Forelimb muscle (tissue), 1 donor: ENCODE measurements at regions not wholly inside any gene's neighbourhood (a gene's known extent, or its start where the extent isn't known, plus 50 kb on each side); places are given as distances from the start of the nearest gene placed in this dataset.
"Not testable (repeated sequence)": the region's sequence is repeated elsewhere in the genome, so short reads cannot be mapped to it uniquely, and the experiment has no call there.

Experiments
- DNase-seq: peaks from one replicate; pipeline ENCODE4 v3.0.0-alpha.2; 2013; ENCODE audit warnings: low read depth

DNA sequence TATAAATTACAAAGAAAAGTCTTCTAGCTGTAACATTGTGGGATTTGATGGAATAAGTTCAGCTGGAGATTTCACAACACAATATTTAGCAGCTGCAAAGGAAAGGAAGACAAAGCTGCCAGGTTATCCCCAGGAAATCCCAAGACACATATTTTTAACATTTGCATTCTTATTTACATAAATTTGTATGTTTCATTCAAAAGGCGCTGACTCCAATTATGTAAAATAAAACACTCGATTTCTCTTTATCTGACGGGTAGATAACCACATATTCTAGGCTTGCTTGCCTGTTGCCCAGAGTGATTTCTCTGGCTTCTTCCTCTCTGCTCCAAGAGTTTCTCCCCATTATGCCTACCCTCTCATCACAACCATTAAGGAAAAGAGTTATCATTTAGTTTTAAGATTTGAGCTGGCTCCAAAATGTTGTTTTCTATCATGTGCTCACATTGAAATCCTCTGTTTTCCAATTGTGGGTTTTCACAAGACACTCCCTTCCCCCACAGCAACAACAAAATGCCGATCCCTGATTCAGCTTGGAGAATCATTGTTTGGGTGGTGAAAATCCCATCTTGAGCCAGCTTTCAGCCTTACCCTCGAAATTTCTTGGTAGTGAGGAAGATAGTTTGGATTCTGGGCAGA is 128.2 kb upstream of the RASGEF1B start:
- peak; percentile 81 for DNase-seq

DNA sequence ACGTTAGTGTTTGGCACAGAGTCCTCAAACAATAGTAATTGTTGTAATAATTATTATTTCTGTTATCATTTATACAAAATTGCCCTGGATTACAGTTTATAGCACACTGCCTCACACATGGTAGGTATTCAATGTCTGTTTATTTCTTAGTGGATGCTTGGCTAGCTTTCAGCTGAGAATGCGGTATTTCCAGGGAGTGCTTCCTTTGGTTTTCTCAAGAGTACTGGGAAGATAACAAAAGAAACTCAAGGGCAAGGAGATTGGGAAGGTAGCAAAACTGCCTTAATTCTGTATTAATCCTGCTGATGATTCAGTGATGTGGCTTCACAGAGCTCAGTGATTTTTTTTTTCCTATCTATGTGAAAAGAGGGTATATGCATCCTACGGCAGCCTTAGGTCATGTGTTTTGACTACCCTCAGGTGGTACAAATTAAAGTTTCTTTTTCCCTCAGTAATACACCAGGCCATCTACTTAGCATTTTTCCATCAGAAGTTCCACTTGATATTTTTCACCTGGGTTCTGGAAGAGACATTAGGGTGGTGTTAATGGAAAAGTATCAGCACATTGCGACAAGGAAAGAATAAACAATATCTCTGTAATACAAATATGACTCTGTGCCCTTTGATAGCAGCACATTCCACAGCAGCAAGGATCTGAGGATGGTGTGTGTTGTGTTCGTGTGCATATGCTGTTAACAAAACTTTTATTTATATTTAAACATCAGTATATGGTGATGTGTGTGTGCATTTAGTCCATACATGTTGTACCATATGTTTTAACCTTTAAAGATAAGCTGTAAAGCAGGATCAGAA is 124.3 kb upstream of the RASGEF1B start:
- DNase-seq = no peak

DNA sequence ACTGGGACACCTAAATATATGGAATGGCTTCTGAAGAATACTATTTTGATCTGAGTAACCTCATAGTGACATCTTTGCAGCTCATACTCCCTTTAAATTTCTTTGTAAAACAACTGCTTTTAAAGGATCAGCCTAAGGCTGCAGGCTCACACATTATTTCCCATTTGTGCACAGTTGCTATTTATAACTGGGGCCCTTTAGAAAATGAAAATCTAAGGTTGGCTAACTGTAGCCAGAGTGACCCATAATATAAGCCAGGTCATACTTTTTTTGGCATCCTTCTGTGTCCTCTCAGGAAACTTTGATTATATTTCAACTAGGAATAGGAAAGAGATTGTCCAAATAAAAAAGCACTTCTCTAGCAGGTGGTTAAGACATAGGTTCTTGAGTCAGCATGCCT is 123.6 kb upstream of the RASGEF1B start:
- DNase-seq = no peak

DNA sequence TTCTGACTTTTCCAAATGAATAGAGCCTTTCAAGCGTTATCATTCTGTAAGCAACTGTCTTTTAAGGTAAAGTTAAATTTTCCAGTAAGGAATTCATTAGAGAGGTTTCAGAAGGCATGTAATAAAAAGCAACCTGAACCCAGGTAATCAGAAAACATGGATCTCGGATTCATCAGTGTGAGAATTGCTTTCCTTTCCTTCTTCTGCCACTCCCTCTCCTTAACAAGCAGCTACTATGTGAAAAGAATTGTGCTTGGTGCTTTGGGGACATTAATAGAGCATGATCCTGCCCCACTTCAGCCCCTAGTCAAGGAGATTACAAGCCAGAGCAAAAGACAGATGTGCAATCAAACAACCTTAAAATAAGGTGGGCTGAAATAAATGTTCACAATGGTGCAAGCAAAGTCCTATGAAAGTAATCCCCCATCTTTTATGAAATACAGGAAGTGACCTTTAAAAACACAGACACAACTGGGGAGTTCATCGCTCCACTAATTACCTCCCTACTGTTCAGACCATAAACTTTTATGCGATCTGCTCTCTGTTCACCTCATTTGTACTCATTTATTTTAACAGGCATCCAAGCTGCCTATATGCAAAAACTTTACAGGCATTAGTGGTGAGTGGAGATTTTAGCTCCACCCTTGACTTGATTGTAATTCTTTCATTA is 122.9 kb upstream of the RASGEF1B start:
- DNase-seq = no peak

DNA sequence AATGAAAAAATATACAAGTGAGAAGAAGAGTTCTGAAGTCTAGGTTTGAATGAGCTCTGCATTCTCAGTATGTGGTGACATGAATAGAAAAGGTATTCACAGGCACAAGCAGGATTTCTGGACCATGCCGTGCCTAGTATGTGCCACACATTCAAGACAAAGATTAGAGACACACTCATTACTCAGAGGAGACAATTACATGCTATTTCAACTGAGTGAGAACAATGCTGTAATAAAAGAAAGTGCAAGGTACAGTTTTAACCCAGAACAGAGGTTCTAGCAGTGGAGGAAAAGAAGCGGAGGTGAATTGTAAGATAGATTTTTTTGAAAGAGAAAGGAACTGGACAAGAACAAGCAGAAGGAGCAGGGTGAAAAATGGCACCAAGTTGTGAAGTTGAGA is 121.0 kb upstream of the RASGEF1B start:
- DNase-seq = no peak

DNA sequence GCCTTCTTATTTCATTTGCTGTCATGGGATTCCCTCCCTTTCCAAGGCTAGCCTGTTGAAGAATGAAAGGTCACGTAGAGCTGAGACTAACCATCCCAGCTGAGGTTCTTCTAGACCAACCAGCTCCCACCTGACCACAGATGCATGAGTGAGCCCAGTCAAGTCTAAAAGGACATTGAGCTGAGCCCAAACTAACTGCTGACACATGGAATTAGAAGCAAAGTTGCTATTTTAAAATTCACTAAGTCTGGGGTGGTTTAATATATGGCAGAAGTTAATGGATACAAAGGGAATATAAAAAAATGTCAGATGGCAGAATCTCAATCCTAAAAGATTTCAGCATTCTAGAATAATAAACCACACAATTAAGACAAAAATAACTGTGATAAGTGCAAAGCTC is 118.9 kb upstream of the RASGEF1B start:
- DNase-seq = no peak

DNA sequence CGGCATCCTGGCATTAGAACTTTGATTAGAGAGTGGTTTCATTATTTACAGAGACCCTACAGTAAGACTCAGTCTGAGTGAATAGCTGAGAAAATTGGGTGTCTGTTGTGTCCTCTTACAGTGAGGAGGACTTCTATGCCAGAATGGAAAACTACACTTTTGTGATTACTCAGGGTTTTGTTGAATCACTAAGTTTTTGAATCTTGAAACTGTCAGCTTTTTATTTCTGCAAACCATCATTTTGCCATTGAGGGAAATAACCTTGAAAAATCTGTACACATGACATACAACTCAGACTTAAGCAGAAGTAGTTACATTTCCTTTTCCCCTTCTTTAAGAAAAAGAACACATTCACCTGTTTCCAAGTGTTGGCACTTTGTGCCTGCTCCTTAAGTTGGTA is 117.6 kb upstream of the RASGEF1B start:
- DNase-seq = no peak

DNA sequence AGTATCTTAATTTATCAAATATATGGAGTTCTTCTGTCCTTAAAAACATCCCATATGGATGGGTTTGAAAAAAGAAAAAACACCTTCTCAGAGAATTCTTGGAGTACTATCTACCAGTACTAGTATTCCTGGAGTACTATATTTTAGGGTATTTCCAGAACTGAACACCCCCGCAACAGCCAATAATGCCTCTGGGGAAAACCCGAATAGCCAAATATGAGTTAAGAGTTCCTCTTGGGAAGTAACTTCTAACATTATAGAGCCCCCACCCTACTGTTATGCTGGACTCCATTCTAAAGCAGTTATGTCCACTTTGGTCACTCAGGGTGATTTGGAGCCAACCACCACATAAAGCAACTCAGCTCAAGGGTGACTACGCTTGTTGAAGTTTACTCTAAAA is 115.0 kb upstream of the RASGEF1B start:
- DNase-seq = no peak

DNA sequence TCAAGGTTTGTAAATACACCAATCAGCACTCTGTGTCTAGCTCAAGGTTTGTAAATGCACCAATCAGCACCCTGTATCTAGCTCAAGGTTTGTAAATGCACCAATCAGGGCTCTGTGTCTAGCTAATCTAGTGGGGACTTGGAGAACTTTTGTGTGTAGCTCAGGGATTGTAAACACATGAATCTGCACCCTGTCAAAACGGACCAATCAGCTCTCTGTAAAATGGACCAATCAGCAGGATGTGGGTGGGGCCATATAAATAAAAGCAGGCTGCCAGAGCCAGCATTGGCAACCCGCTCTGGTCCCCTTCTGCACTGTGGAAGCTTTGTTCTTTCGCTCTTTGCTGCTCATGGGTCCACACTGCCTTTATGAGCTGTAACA is 109.3 kb upstream of the RASGEF1B start:
- not testable (repeated sequence) for DNase-seq

DNA sequence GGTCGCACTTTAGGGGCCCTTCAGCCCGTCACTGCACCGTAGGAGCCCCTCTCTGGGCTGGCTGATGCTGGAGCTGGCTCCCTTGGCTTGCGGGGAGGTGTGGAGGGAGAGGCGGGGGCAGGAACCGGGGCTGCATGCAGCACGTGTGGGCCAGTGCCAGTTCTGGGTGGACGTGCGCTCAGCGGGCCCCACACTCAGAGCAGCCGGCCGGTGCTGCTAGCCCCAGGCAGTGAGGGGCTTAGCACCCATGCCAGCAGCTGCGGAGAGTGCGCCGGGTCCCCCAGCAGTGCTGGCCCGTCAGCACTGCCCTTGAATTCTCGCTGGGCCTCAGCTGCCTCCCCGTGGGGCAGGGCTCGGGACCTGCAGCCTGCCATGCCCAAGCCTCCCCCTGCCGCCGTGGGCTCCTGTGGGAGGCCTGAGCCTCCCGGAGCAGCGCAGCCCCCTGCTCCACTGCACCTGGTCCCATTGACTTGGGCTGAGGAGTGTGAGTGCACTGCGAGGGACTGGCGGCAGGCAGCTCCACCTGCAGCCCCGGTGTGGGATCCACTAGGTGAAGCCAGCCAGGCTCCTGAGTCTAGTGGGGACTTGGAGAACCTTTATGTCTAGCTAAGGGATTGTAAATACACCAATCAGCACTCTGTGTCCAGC is 108.8 kb upstream of the RASGEF1B start:
- DNase-seq = no peak

DNA sequence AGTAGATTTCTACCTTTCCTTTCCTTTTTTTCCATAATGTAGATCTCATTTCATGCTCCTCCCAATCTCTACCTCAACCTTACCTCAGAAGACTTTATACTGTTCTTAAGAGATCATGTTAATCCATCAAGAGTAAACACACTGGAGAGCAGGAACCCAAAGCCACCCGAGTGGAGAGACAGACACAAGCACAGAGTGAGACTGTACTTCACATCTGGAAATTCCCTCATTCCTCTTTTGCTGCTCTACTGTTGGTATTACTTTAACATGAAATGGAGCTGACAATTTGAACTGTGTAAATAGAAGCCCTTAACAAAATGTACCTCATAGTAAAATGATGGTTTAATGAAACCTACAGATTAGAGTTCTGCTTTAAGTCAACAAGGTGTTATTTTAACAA is 105.7 kb upstream of the RASGEF1B start:
- no peak for DNase-seq

DNA sequence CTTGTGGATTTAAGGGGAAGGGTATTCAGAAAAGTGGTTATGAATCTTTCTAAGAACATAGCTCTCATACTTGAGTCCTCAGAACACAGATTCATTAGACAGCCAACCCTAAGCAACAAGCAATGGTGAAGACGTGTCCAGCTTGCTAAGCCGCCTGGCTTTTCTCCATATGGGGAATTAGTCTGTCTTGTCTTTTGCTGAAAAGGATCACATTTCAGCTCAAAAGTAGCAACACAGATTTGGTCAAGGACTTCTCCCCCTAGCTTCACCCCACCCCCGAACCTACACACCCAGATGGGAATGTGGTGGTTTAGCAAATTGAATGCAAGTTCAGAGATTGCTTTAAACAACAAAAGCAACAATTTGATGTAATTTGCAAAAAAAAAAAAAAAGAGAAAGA is 103.3 kb upstream of the RASGEF1B start:
- no peak for DNase-seq

DNA sequence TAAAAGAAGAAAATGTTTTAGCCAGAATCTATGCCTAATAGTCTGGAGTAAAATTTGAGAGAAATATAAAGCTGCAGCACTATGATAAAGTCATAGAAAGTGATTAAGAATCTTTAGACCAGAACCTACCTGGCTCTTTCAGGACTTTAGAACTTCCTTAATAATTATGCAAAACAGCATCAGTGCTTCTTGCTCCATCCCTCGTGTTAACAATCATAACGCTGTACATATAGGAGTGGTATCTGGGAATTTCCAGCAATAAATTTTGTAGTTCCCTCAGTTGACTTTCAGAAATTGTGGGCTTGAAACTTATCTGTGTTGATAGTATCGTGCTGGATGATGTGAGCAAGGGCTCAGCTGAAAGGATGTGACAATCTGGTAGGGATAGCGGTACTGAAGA is 102.1 kb upstream of the RASGEF1B start:
- no peak for DNase-seq

DNA sequence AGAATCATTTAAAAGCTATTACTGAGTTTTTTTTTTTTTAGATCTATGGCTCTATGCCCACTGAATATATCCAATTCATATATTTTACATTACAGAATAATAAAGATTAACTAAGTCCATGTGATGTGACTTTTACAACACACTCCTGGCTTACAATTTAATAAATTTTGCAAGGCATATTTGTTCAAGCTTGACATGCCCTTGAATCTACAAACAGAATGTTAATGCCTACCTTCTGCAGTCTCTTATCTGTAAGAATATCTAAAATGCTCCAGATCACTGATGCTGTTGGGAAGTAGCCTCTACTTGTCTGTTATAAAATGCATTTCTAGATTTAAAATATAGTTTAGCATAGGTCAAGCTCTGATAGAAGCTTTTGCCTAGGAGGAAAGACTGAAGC is 100.7 kb upstream of the RASGEF1B start:
- no peak for DNase-seq

DNA sequence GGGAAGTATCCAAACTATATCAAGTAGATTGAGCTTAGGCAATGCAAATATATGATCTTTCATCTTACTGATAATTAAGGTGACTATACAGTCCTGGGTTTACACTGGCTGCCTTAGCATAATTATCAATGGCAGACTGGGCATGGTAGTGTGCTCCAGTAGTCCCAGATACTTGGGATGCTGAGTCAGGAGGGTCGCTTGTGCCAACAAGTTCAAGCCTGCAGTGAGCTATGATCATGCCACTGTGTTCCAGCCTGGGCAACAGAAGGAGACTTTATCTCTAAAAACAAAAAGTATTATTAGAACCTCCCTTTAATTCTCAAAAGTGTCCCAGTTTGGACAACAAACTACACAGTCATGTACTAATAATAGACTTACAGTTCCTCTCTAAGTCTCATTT is 99.4 kb upstream of the RASGEF1B start:
- no peak for DNase-seq

DNA sequence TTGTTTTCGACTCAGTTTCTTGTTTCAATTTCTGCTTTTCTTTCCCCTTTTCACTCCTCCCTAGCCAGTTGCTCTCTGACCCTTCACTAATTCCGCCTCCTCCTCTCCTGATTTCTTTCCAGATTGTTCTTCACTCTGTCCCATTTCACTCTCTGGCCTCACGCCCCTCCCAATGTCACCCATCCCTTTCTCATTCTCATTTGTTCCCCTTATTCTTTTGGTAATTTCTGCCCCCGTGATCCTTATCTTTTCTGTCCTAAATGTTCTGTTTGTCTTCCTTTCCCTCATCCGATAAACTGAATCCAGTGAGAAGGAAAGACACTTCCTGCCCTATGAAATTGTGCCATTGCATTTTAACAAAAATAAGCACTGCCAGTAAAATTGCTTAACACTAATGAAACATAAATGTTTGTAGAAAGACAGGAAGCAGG is 94.5 kb upstream of the RASGEF1B start:
- no peak for DNase-seq

DNA sequence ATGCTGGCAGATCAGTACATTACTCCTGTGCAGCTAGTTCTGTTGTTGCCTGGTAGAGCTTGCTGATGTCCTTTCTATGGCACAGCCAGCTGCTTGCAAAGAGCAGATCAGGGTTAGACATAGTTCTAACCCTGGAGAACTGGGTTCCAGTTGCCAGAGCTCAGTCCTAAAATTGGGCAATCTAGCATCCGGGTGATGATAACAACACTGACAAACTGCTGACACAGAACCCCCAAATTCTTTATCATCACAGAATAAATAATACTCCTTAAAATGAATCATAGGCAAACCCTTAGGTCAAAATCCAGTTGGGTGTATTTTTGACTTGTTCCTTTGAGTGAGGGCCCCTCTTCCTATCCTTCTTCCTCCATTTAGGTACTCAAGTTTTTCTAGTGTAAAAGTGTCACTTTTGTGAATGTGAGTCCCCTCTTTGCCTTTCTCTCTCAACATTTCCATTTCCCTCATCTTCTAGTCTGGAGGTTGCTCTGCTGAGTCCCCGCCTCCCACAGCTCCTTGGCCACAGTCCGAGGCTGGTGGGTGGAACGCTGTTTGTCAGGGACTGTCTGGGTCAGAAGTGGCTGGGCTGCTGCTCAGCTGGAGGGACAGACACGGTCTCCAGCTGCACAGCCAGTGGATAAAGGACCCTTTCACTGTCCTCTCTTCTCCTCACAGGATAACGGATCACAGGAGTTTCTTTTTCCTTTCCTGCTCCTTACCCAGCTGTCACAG is 93.6 kb upstream of the RASGEF1B start:
- peak; percentile 57 for DNase-seq

DNA sequence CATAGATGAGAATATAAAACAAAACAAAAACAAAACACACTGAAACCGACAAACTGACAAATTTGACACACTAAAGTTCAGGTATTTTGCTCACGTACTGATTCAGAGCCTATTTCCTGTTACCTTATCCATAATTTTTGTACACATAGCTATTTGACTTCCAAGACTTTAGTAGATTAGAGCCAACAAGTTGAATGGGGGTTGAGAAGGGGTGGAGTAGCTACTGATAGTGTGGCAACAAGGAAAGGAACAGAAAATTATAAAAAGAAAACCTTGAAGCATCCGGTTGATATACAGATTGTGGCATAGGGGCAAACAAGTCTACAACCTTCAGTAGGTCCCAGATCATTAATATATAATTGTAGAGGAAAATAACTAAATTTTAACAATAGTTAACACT is 92.3 kb upstream of the RASGEF1B start:
- no peak for DNase-seq

DNA sequence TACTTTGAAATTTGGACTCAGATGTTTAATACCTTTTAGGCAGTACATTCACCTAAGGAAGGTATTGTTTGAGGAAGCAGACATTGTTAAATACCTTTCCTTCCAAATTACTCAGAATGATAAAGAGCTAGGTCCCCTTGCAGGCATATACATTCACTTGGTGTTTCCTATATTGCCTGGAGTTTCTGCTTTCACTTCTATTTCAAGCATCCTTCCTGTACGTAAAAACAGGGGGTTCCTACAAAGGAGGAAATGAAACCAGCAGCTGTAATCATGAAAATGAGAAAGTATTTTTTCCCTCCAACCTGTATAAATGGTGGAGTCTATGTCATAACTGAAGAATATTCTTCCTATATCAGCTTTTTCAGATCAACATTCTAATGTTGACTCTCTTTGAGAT is 90.4 kb upstream of the RASGEF1B start:
- DNase-seq = peak; percentile 29

DNA sequence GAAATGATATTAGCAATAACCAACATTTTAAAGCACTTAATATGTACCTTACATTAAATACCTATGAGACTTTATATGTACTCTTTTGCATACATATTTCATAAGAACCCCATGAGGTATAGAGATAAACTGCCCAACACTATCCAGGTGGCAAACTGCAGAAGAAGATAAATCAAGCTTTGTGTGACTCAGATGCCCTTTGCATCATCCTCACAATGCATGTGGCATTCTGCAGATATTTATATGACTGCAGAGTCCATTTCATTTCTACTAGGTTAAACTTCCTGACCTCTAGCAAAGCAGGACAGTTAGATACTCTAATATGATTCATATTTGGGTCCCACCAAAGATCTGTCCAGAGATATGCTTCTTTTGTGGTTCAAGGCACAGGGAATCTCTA is 85.6 kb upstream of the RASGEF1B start:
- DNase-seq = no peak

DNA sequence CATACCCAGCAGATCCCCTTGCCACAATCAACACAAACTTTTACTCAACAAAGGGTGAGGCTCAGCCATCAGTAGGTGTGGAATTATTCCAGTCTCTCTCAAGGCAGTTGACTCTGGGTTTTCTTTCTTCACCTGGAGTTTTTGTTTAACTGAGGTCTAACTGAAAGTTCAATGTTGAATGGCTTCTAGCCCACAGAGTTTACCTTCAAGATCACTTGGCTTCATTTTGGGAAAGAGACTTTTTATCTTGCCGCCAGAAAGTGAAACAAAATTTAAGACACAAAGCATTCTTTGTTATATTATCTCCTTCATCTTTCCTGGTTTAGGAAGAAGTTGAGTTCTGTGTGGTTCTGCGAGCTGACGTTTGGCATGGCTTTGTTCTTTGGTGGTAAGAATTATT is 83.8 kb upstream of the RASGEF1B start:
- no peak for DNase-seq

DNA sequence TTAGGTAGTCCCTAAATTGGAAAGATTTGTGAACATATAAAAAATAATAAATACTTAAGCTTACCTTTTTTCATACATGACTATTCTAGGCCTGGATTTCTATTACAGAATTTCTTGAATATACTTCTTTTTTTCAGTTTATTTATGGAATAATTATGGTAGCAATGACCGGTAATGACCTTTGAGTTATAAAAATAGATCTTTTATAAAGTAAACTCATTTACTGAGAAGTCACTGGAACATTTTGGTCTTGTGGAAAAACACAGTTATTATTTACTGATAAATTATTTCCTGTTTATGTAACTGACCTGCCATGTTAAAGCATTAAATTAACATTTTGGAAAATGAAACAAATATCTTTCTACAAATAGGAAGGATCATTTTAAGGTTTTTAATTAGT is 80.4 kb upstream of the RASGEF1B start:
- no peak for DNase-seq
